SK-N-MC (cell line): ENCODE measurements at regions not wholly inside any gene's neighbourhood (a gene's known extent, or its start where the extent isn't known, plus 50 kb on each side); places are given as distances from the start of the nearest gene placed in this dataset.

Experiments
- DNase-seq: peaks from one replicate; pipeline ENCODE4 v3.0.0-alpha.2; 2011; ENCODE audit warnings: low read depth, low spot score
- H3K27ac ChIP-seq: fragments of 200-600 bp; sonication (generic); 2 replicates; pipeline ENCODE4 v1.5.1; 2016; ENCODE audit warnings: mixed run types
- H3K36me3 ChIP-seq: fragments of 200-600 bp; sonication (generic); 2 replicates; pipeline ENCODE4 v1.6.1; 2017; ENCODE audit warnings: antibody characterized with exemption, low read length, mixed read lengths; ENCODE audit not compliant: insufficient read depth
- H3K4me3 ChIP-seq: fragments of 200-600 bp; sonication (generic); 2 replicates; pipeline ENCODE4 v1.5.1; 2016
- H3K9ac ChIP-seq: fragments of 200-600 bp; sonication (generic); 2 replicates; pipeline ENCODE4 v1.8.0; 2017; ENCODE audit warnings: mixed run types, mixed read lengths; ENCODE audit not compliant: insufficient read length
- H3K9me3 ChIP-seq: fragments of 200-600 bp; sonication (generic); 2 replicates; pipeline ENCODE4 v1.6.1; 2017; ENCODE audit warnings: low read depth, mild to moderate bottlenecking, antibody characterized with exemption, low read length, moderate library complexity, mixed read lengths
- EZH2 ChIP-seq: fragments of 200-600 bp; sonication (generic); IDR thresholded peaks from one replicate; pipeline ENCODE4 v1.6.1; 2017; ENCODE audit warnings: antibody characterized with exemption
- FOXP2 ChIP-seq: optimal IDR thresholded peaks from 2 replicates; pipeline ENCODE3; 2011; ENCODE audit warnings: mild to moderate bottlenecking, moderate library complexity; ENCODE audit not compliant: insufficient read depth; ENCODE audit errors: extremely low read length, control extremely low read depth
- POLR2AphosphoS5 ChIP-seq: IDR thresholded peaks from 2 replicates; pipeline ENCODE4 v1.6.1; 2012; ENCODE audit warnings: mild to moderate bottlenecking, low read depth, low read length, borderline replicate concordance

GRCh38 chr6:93088621-93089501 lies 330.5 kb downstream of the EPHA7 start:
- peak; percentile 98 for DNase-seq
- no peaks in the 10 kb centered on the region for H3K36me3 ChIP-seq
- no peaks in the 10 kb centered on the region for H3K9me3 ChIP-seq
- peak overlapping the region; percentile 61 for H3K9ac ChIP-seq
- peak overlapping the region; percentile 78 for H3K4me3 ChIP-seq
- H3K27ac ChIP-seq: peak overlapping the region; percentile 88
- TF ChIP-seq FOXP2 (no peak), POLR2AphosphoS5 (peak; percentile 89; the same call in 1 of the 2 replicates)

GRCh38 chr6:93087606-93088005 lies 331.8 kb downstream of the EPHA7 start:
- no peaks in the 10 kb centered on the region for H3K36me3 ChIP-seq
- H3K9ac ChIP-seq: peak overlapping the region; percentile 61
- H3K4me3 ChIP-seq: no peak overlapping the region; the same call in 1 of the 2 replicates
- no peaks in the 10 kb centered on the region for H3K9me3 ChIP-seq
- peak overlapping the region; percentile 88; the same call in 1 of the 2 replicates for H3K27ac ChIP-seq
- TF ChIP-seq EZH2: no peak
- TF ChIP-seq POLR2AphosphoS5: no peak
- TF ChIP-seq FOXP2: no peak
- DNase-seq: no peak

GRCh38 chr6:93086351-93086750 lies 333.0 kb downstream of the EPHA7 start:
- no peak overlapping the region for H3K4me3 ChIP-seq
- H3K27ac ChIP-seq: no peak overlapping the region
- H3K9me3 ChIP-seq: no peaks in the 10 kb centered on the region
- no peaks in the 10 kb centered on the region for H3K36me3 ChIP-seq
- DNase-seq: no peak
- H3K9ac ChIP-seq: no peak overlapping the region
- no peak for TF ChIP-seq POLR2AphosphoS5
- TF ChIP-seq FOXP2: no peak
- TF ChIP-seq EZH2: no peak

- TF ChIP-seq EZH2 (no peak), FOXP2 (no peak), POLR2AphosphoS5 (no peak)
- Histone ChIP-seq H3K9me3 (no peaks in the 10 kb centered on the region), H3K27ac (peak overlapping the region; percentile 64; the same call in 1 of the 2 replicates), H3K36me3 (no peaks in the 10 kb centered on the region), H3K4me3 (peak overlapping the region; percentile 50), H3K9ac (no peak overlapping the region)
- DNase-seq: peak; percentile 58
Measured at GRCh38 chr6:93083337-93084230, 335.8 kb downstream of the EPHA7 start.

- no peak for DNase-seq
- Histone ChIP-seq H3K27ac (no peak overlapping the region), H3K9me3 (no peaks in the 10 kb centered on the region), H3K9ac (no peak overlapping the region), H3K36me3 (no peaks in the 10 kb centered on the region), H3K4me3 (no peak overlapping the region)
- no peak for TF ChIP-seq FOXP2
- TF ChIP-seq EZH2: no peak
- TF ChIP-seq POLR2AphosphoS5: no peak
Measured at GRCh38 chr6:93081901-93082300, 337.5 kb downstream of the EPHA7 start.

GRCh38 chr6:93079061-93079460 lies 340.3 kb downstream of the EPHA7 start:
- Histone ChIP-seq H3K9ac (no peak overlapping the region), H3K27ac (no peak overlapping the region), H3K36me3 (no peaks in the 10 kb centered on the region), H3K4me3 (no peak overlapping the region), H3K9me3 (no peaks in the 10 kb centered on the region)
- TF ChIP-seq POLR2AphosphoS5: no peak
- TF ChIP-seq FOXP2: no peak
- TF ChIP-seq EZH2: no peak
- no peak for DNase-seq

- Histone ChIP-seq H3K9ac (no peak overlapping the region), H3K9me3 (no peaks in the 10 kb centered on the region), H3K4me3 (no peak overlapping the region), H3K27ac (no peak overlapping the region), H3K36me3 (no peaks in the 10 kb centered on the region)
- TF ChIP-seq FOXP2: no peak
- no peak for TF ChIP-seq POLR2AphosphoS5
- TF ChIP-seq EZH2: no peak
- DNase-seq: no peak
Measured at GRCh38 chr6:93073811-93074210, 345.5 kb downstream of the EPHA7 start.

GRCh38 chr6:93069856-93070255 lies 349.5 kb downstream of the EPHA7 start:
- Histone ChIP-seq H3K4me3 (no peak overlapping the region), H3K36me3 (no peaks in the 10 kb centered on the region), H3K27ac (no peak overlapping the region), H3K9ac (no peak overlapping the region), H3K9me3 (no peaks in the 10 kb centered on the region)
- no peak for DNase-seq
- TF ChIP-seq EZH2: no peak
- no peak for TF ChIP-seq POLR2AphosphoS5
- no peak for TF ChIP-seq FOXP2
